ENCODE measurements at regions not wholly inside any gene's neighbourhood (a gene's known extent, or its start where the extent isn't known, plus 50 kb on each side); places are given as distances from the start of the nearest gene placed in this dataset.

- no peak for DNase-seq
Observed at GRCh38 chr9:80086822-80087345, 515.1 kb downstream of the TLE4 start.

- no peak for DNase-seq
Observed at GRCh38 chr9:80086386-80086785, 514.6 kb downstream of the TLE4 start.

- DNase-seq: no peak
Observed at GRCh38 chr9:80085668-80086067, 513.9 kb downstream of the TLE4 start.

- DNase-seq: no peak
Observed at GRCh38 chr9:80082213-80082612, 510.4 kb downstream of the TLE4 start.

GRCh38 chr9:80078826-80079225, 507.1 kb downstream of the TLE4 start:
- no peak for DNase-seq

GRCh38 chr9:80077059-80077458, 505.3 kb downstream of the TLE4 start:
- DNase-seq: no peak

GRCh38 chr9:80076162-80076561, 504.4 kb downstream of the TLE4 start:
- no peak for DNase-seq

- DNase-seq: no peak
Observed at GRCh38 chr9:80074439-80074838, 502.7 kb downstream of the TLE4 start.

GRCh38 chr9:80072451-80072850, 500.7 kb downstream of the TLE4 start:
- no peak for DNase-seq

- DNase-seq: no peak
Observed at GRCh38 chr9:80070071-80070742, 498.4 kb downstream of the TLE4 start.

- DNase-seq: no peak
Observed at GRCh38 chr9:80066931-80067330, 495.2 kb downstream of the TLE4 start.

- no peak for DNase-seq
Observed at GRCh38 chr9:80062567-80062966, 490.8 kb downstream of the TLE4 start.

GRCh38 chr9:80061940-80062339, 490.2 kb downstream of the TLE4 start:
- no peak for DNase-seq

GRCh38 chr9:80061096-80061495, 489.3 kb downstream of the TLE4 start:
- no peak for DNase-seq

- no peak for DNase-seq
Observed at GRCh38 chr9:80059979-80060378, 488.2 kb downstream of the TLE4 start.

- DNase-seq: no peak
Observed at GRCh38 chr9:80059191-80059590, 487.4 kb downstream of the TLE4 start.

- DNase-seq: no peak
Observed at GRCh38 chr9:80052830-80053229, 481.1 kb downstream of the TLE4 start.

- no peak for DNase-seq
Observed at GRCh38 chr9:80049096-80049782, 477.5 kb downstream of the TLE4 start.

GRCh38 chr9:80046481-80046880, 474.7 kb downstream of the TLE4 start:
- DNase-seq: no peak

GRCh38 chr9:80041821-80042220, 470.1 kb downstream of the TLE4 start:
- DNase-seq: no peak

- no peak for DNase-seq
Observed at GRCh38 chr9:80040457-80040856, 468.7 kb downstream of the TLE4 start.

- DNase-seq: no peak
Observed at GRCh38 chr9:80030801-80031200, 459.0 kb downstream of the TLE4 start.

- no peak for DNase-seq
Observed at GRCh38 chr9:80028501-80028900, 456.7 kb downstream of the TLE4 start.

- DNase-seq: no peak
Observed at GRCh38 chr9:80025796-80026520, 454.2 kb downstream of the TLE4 start.
